Epithelial cell of esophagus (primary cell): ENCODE measurements at regions not wholly inside any gene's neighbourhood (a gene's known extent, or its start where the extent isn't known, plus 50 kb on each side); places are given as distances from the start of the nearest gene placed in this dataset.

Source experiments
- DNase-seq: peaks from one replicate; pipeline ENCODE4 v3.0.0; 2010; ENCODE audit warnings: low read depth
- H3K4me3 ChIP-seq: 2 replicates; pipeline ENCODE4 v1.5.1; 2011; ENCODE audit warnings: mild to moderate bottlenecking, low read length, control low read depth
- TF ChIP-seq, protein P1 (sequence below): IDR thresholded peaks from 2 replicates; pipeline ENCODE4 v1.5.1; 2011; ENCODE audit warnings: low read depth, mild to moderate bottlenecking, low read length, control low read depth, inconsistent platforms; ENCODE audit not compliant: insufficient read depth; ENCODE audit errors: missing control alignments

DNA sequence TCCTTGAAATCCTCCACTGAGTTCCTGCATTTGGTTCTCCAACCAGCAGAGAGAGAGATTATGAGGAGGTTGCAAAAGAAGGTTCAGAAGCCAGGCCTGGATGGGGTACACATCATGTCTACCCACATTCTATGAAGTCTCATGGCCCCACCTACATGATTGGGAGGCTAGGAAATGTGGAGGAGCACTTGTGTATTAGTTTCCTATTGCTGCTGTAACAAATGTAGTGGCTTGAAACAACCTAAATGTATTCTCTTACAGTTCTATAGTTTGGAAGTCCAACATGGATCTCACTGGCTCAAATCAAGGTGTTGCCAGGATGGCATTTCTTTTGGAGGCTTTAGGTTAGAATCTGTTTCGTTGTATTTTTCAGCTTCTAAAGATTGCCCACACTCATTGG is 134.2 kb upstream of the ZNF648 start:
- TF ChIP-seq, protein P1, sequence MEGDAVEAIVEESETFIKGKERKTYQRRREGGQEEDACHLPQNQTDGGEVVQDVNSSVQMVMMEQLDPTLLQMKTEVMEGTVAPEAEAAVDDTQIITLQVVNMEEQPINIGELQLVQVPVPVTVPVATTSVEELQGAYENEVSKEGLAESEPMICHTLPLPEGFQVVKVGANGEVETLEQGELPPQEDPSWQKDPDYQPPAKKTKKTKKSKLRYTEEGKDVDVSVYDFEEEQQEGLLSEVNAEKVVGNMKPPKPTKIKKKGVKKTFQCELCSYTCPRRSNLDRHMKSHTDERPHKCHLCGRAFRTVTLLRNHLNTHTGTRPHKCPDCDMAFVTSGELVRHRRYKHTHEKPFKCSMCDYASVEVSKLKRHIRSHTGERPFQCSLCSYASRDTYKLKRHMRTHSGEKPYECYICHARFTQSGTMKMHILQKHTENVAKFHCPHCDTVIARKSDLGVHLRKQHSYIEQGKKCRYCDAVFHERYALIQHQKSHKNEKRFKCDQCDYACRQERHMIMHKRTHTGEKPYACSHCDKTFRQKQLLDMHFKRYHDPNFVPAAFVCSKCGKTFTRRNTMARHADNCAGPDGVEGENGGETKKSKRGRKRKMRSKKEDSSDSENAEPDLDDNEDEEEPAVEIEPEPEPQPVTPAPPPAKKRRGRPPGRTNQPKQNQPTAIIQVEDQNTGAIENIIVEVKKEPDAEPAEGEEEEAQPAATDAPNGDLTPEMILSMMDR, result no peak
- H3K4me3 ChIP-seq, result no peak overlapping the region
- DNase-seq, result no peak

DNA sequence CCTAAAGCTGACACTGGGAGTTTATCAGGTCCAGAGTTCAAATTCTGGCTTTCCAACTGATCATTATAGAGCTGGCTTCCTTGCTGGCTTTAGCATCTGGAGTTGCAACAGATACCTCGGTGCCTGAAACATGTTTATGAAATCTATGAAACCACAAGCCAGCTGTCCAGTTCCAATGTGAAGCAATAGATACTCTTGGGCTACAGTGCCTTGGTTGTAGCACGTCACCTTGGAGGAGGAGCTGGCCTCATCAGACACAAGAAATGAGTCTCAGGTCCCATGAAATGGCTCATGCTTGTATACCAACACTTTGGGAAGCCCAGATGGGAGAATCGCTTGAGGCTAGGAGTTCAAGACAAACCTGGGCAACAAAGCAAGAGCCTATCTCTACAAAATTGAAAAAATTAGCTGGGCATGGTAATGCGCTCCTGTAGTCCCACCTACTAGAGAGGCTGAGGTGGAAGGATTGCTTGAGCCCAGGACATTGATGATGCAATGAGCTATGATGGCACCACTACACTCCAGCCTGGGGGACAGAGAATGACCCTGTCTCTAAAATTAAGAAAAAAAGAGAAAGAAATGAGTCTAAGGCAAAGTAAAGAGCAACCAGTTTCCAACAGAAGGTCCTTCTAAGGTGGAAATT is 132.5 kb upstream of the ZNF648 start:
- DNase-seq, result peak; percentile 49
- no peak overlapping the region for H3K4me3 ChIP-seq
- TF ChIP-seq, protein P1, result no peak

DNA sequence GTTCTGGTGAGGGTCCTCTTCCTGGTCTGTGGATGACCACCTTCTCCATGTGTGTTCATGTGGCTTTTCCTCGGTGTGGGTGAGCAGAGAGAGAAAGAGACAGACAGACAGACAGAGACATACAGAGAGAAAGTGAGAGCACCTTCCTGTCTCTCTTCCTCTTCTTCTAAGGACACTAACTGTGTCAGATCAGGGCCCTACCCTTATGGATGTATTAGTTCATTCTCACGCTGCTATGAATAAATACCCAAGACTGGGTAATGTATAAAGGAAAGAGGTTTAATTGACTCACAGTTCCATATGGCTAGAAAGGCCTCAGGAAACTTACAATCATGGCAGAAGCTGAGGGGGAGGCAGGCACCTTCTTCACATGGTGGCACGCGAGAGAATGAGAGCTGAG is 131.5 kb upstream of the ZNF648 start:
- no peak for DNase-seq
- TF ChIP-seq, protein P1, result no peak
- H3K4me3 ChIP-seq, result no peak overlapping the region

DNA sequence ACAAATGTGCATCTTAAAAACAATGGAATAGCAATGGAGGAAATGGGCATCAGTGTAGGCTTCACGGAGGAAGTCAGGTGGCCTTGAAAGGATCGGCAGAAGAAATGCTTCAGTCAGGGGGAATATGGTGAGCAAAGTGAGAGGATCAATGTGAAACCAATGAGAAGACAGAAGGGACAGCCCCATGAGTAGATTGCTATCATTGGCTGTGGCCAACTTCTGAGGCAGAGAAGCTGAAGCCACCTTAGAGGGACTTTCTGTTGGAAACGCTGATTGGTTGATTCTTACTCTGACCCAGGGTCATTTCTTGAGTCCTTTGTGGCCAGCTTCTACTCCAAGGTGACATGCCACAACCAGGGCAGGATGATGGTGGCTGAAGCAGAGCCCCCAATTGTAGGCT is 130.7 kb upstream of the ZNF648 start:
- TF ChIP-seq, protein P1, result no peak
- no peak overlapping the region for H3K4me3 ChIP-seq
- no peak for DNase-seq

DNA sequence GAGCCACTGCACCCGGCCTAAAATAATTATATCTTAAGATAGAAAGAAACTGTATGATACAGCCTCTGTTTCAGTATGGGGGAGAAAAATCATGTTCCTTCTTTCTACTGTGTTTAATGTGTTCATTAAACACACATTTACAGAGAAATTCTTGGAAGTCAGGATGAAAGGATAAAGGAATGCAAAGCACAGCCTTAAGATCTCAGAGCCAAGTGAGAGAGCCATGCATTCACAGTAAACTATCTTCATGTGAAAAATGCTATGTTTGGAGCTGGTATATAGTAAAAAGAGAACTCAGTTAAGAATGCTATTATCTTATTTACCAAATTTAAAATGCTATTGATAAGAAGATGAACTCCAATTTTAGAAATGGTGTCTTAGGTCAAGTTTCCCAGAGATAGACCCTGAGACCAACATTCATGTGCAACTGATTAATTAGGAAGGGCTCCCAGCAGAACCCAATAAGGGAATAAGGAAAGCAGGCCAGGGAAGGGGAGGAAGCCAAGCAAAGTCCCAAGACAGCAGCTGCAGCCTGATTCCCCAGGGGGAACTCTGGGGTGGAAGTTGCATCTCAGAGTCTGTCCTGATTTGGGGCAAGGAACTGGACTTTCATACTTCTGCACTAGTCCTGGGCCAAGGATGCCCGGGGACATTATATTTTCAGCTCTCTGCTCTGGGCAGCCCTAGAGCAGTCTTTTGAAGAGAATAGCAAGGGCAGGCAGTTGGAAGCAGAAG is 130.0 kb upstream of the ZNF648 start:
- TF ChIP-seq, protein P1, result no peak
- H3K4me3 ChIP-seq, result no peak overlapping the region
- no peak for DNase-seq

DNA sequence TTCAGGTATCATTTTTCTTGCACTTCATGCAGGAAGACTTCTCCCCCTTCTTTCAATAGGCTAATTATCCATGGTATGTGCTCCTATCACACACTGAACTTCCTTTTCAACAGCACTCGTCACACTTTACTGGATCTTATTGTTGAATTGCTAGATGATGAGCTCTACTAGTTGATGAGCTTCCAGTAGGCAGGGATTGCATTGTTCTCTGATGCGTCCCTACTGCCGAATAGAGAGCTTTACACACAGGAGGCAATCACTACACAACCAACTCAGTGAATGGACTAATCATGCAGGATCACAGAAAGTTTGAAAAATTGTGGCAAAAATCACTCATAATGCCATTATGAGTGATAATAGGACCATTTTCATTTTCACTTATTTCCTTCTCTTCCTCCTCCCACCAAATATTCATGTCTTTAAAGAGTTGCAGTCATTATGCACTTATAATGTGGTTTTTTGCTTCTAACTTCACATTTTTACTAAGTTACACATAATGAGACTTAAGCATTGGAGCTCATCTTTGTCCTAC is 128.1 kb upstream of the ZNF648 start:
- no peak overlapping the region for H3K4me3 ChIP-seq
- no peak for DNase-seq
- TF ChIP-seq, protein P1, result no peak
